ENCODE measurements at regions not wholly inside any gene's neighbourhood (a gene's known extent, or its start where the extent isn't known, plus 50 kb on each side); places are given as distances from the start of the nearest gene placed in this dataset.

DNA sequence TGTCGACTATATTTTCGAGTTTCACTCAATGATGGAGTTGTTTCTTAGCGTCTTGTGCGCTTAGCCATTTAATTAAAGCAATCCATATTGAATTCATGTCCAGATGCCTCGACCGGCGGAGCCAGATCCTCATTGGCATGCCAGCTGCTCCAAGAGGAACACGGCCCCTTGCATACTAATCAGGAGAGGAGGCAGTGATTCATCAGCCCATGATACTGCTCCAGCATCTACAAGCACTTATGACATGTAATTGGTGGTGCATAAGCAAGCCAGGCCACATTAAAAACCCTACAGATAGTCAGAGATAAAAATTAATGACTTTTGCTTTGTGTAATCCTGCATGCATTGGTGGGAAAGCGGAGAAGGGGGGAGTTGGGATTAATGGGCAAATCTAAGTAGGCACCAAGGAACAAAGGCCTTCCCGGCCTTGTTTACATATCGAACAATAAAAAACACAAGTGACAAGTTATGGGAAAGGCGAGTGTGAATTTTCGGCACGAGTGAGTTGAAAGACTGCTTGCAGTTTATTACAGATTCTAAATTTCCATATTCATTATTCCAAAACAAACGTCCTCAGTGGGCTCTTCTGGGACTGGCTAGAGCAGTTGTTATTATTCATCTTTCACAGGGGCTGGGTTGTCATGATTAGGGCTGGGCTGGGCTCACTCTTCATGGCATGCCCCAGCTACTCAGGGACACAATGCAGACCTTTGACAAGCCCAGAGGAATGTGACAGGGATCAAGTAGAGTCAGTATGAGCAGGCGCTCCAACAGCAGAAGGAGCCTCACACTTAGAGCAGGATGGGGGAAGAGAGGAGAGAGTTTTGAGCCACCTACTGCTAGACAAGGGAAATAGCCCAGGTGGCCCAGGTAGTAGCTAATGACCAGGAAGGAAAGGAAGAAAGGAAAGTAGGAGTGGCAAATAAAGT, 281.7 kb upstream of the ZFHX3 start:
- dilution Hi-C loops (cut with HindIII; ENCODE audit: low sequenced_read_pairs, unreplicated experiment) = no loop called here
- H3K9me1 ChIP-seq (ENCODE audit: insufficient read depth, low read length) = no peaks in the 10 kb centered on the region
- H3K79me1 ChIP-seq (ENCODE audit: low read depth in 1 of 2, low read length in 2 of 2) = no peaks in the 10 kb centered on the region
- DNase-seq = no peak
- no peak overlapping the region for H3K4me3 ChIP-seq (ENCODE audit: insufficient read depth, low read depth, low read length)
- 67% methylated on average over 1 of the region's 16 CpGs; no CpG with 5 or more reads in 1 of the 2 experiments for WGBS, 2 experiments (ENCODE audit: extremely low coverage in 2 of 2, insufficient read length in 1 of 2)
- in situ Hi-C loops (cut with MboI; ENCODE audit: low sequenced_read_pairs) = no loop called here
- H4K91ac ChIP-seq (ENCODE audit: insufficient read depth, low read depth, low read length) = no peak overlapping the region
- no peak overlapping the region for H3K4ac ChIP-seq (ENCODE audit: low read depth, low read length)
- no peak overlapping the region for H3K9ac ChIP-seq (ENCODE audit: low read depth, low read length)
- H2BK20ac ChIP-seq (ENCODE audit: low read depth, low read length) = no peak overlapping the region
- H3K36me3 ChIP-seq (ENCODE audit: control insufficient read depth, insufficient read depth, low read length) = no peaks in the 10 kb centered on the region
- no peaks in the 10 kb centered on the region for H3K4me1 ChIP-seq (ENCODE audit: control insufficient read depth, insufficient read depth, low read length)
- no peak overlapping the region for H3K56ac ChIP-seq (ENCODE audit: extremely low read depth, insufficient read depth, low read length)
- no peak overlapping the region for H2BK15ac ChIP-seq (ENCODE audit: low read depth, low read length)
- no peaks in the 10 kb centered on the region for H3K9me3 ChIP-seq (ENCODE audit: control insufficient read depth, insufficient read depth, low read length)
- no peak overlapping the region for H3K18ac ChIP-seq (ENCODE audit: low read depth, low read length)
- no peaks in the 10 kb centered on the region for H4K20me1 ChIP-seq (ENCODE audit: insufficient read depth, low read length)
- H4K5ac ChIP-seq (ENCODE audit: low read depth, low read length) = no peak overlapping the region
- H3K4me2 ChIP-seq (ENCODE audit: low read depth, low read length) = no peak overlapping the region
- no peak overlapping the region for H3K23ac ChIP-seq (ENCODE audit: low read depth, low read length)
- intact Hi-C loops (cut with micrococcal nuclease) = no loop called here
- H2AK9ac ChIP-seq (replicated peaks; ENCODE audit: low read depth, low read length, poor library complexity) = no peak overlapping the region
- no peak overlapping the region for H2AFZ ChIP-seq (replicated peaks; ENCODE audit: low read length, poor library complexity)
- TF ChIP-seq RAD21 (IDR thresholded peaks at IDR 0.05; ENCODE audit: low read length) (no peak), ELK1 (IDR thresholded peaks at IDR 0.05; ENCODE audit: borderline replicate concordance, low read depth, low read length) (no peak), CTCF (conservative IDR thresholded peaks at IDR 0.05; ENCODE audit: low read depth, low read length) (no peak), POLR2A (IDR thresholded peaks at IDR 0.05; ENCODE audit: low read depth, low read length) (no peak), MXI1 (IDR thresholded peaks at IDR 0.05; ENCODE audit: borderline replicate concordance, low read depth, low read length) (no peak), MAZ (IDR thresholded peaks at IDR 0.05; ENCODE audit: borderline replicate concordance, low read depth, low read length) (no peak), MAFK (IDR thresholded peaks at IDR 0.05; ENCODE audit: low read depth, low read length) (no peak), CEBPB (IDR thresholded peaks at IDR 0.05; ENCODE audit: low read depth, low read length) (no peak), NFE2L2 (IDR thresholded peaks at IDR 0.05; ENCODE audit: low read depth, low read length) (no peak)
- TF ChIP-seq, protein P1, sequence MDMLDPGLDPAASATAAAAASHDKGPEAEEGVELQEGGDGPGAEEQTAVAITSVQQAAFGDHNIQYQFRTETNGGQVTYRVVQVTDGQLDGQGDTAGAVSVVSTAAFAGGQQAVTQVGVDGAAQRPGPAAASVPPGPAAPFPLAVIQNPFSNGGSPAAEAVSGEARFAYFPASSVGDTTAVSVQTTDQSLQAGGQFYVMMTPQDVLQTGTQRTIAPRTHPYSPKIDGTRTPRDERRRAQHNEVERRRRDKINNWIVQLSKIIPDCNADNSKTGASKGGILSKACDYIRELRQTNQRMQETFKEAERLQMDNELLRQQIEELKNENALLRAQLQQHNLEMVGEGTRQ (IDR thresholded peaks at IDR 0.05; ENCODE audit: low read depth, low read length) = no peak
- ChIA-PET CTCF (no interaction called here), POLR2A (ENCODE audit: unreplicated experiment) (no interaction called here)
- no peak overlapping the region for H3K14ac ChIP-seq (replicated peaks; ENCODE audit: low read depth, low read length)
- no peak overlapping the region for H3K27ac ChIP-seq (ENCODE audit: insufficient read depth, low read length)
- H3K27me3 ChIP-seq (ENCODE audit: control insufficient read depth, insufficient read depth, low read length) = no peaks in the 10 kb centered on the region
- BruUV-seq (replicated peaks) = no TSS peak
- H2BK5ac ChIP-seq (ENCODE audit: low read depth, low read length, poor library complexity, severe bottlenecking) = no peak overlapping the region
- ATAC-seq (ENCODE audit: low read depth) = no peak
- H4K8ac ChIP-seq (ENCODE audit: low read depth in 2 of 2, low read length in 2 of 2) = no peak overlapping the region
- H2AK5ac ChIP-seq (ENCODE audit: low read depth, low read length) = no peak overlapping the region
- no peak overlapping the region for H2BK120ac ChIP-seq (ENCODE audit: low read depth, low read length)
